D721Med (cell line): ENCODE measurements at regions not wholly inside any gene's neighbourhood (a gene's known extent, or its start where the extent isn't known, plus 50 kb on each side); places are given as distances from the start of the nearest gene placed in this dataset.
"Not testable (repeated sequence)": the region's sequence is repeated elsewhere in the genome, so short reads cannot be mapped to it uniquely, and the experiment has no call there.

Source experiments
- DNase-seq: peaks from one replicate; pipeline ENCODE4 v3.0.0; 2011; ENCODE audit warnings: low spot score; ENCODE audit not compliant: insufficient read length
- FAIRE-seq: peaks from 2 replicates; lab custom pipeline; 2011; peaks lifted over from hg19 to GRCh38; lab: Jason Lieb, UNC
- TF ChIP-seq, protein P1 (sequence below): IDR thresholded peaks from 2 replicates; pipeline ENCODE4 v1.5.1; 2012; ENCODE audit warnings: mild to moderate bottlenecking, control low read depth; ENCODE audit not compliant: insufficient read depth; ENCODE audit errors: missing control alignments

DNA sequence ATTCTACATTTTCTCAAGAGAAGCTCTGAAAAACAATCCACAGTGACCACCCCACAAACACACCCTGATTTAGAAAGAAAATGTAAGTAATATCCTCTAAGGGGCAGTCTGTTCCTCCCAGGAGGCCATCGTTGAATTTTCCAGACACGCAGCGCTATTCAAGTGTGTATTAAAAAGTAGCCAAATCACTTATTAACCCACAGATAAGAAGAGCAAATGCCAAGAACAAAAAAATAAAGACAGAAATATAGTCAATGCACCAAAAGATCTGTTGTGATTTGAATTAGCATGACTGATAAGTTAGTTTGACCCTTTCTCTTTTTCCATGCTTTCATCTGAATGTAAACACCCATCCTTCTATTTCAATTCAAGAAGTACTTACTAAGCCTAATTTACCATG lies 622.8 kb upstream of the ZNF385D start:
- no peak for FAIRE-seq
- TF ChIP-seq, protein P1, sequence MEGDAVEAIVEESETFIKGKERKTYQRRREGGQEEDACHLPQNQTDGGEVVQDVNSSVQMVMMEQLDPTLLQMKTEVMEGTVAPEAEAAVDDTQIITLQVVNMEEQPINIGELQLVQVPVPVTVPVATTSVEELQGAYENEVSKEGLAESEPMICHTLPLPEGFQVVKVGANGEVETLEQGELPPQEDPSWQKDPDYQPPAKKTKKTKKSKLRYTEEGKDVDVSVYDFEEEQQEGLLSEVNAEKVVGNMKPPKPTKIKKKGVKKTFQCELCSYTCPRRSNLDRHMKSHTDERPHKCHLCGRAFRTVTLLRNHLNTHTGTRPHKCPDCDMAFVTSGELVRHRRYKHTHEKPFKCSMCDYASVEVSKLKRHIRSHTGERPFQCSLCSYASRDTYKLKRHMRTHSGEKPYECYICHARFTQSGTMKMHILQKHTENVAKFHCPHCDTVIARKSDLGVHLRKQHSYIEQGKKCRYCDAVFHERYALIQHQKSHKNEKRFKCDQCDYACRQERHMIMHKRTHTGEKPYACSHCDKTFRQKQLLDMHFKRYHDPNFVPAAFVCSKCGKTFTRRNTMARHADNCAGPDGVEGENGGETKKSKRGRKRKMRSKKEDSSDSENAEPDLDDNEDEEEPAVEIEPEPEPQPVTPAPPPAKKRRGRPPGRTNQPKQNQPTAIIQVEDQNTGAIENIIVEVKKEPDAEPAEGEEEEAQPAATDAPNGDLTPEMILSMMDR: no peak

GRCh38 chr3:22377421-22377820 lies 626.4 kb upstream of the ZNF385D start:
- TF ChIP-seq, protein P1: no peak
- no peak for FAIRE-seq
- DNase-seq: no peak

More for the DNA sequence above, 622.8 kb upstream of the ZNF385D start:
- DNase-seq: no peak

GRCh38 chr3:22378869-22379268 lies 627.9 kb upstream of the ZNF385D start:
- DNase-seq: no peak
- FAIRE-seq: no peak
- TF ChIP-seq, protein P1: no peak

GRCh38 chr3:22380253-22380652 lies 629.2 kb upstream of the ZNF385D start:
- TF ChIP-seq, protein P1: no peak
- DNase-seq (no peak), FAIRE-seq (no peak)

DNA sequence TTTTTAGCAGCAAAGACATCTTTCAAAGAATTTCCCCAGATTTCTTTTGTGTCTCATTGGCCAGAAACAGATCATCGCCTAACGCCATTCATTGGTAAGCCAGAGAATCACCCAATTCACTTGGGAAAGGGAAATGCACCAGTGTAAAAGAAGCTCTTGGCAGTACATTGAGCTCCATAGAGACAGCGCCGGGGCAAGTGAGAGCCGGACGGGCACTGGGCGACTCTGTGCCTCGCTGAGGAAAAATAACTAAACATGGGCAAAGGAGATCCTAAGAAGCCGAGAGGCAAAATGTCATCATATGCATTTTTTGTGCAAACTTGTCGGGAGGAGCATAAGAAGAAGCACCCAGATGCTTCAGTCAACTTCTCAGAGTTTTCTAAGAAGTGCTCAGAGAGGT lies 630.6 kb upstream of the ZNF385D start:
- not testable (repeated sequence) for DNase-seq, FAIRE-seq

- TF ChIP-seq, protein P1: no peak
- no peak for FAIRE-seq
- DNase-seq: no peak
These were observed 632.3 kb upstream of the ZNF385D start for GRCh38 chr3:22383285-22383684.

DNA sequence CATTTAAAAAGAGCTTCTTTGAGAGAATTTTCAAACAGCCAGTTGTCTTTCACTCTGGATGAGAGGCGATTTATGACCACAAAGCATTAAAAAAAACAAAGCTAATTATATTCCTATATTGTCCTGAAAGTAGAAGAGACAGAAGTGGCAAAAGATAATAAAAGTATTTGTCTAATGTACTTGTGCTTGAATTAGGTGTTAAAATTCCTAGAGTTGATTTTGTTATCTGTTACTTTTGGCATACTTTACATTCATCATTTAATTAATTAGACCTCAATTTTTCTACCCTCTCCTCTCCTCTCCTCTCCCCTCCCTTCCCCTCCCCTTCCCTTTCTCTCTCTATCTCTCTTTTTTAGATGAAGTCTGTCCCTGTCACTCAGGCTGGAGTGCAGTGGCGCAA lies 635.1 kb upstream of the ZNF385D start:
- DNase-seq (no peak), FAIRE-seq (no peak)
- TF ChIP-seq, protein P1: no peak

DNA sequence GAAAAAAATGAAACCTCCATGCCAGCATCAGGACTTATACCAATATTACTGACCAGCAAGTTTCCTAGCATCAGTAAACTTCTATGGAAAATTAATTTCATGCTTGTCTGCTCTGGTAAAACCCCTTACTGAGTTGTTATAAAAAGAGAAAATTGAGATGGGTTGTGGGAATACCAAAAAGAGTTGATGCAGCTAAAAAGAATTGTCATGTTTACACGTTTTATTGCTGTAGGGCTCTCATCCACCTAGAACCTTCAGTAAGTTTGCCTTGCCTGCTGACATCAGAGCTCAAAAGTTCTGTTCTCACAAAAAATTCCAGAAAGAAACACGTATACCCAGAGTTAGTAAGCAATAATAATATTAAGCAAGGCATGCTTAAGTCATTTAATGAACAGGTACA lies 641.3 kb upstream of the ZNF385D start:
- TF ChIP-seq, protein P1: no peak
- DNase-seq (no peak), FAIRE-seq (no peak)
